Mucosa of descending colon (tissue), 3 donors: ENCODE measurements at regions not wholly inside any gene's neighbourhood (a gene's known extent, or its start where the extent isn't known, plus 50 kb on each side); places are given as distances from the start of the nearest gene placed in this dataset.
"Not testable (repeated sequence)": the region's sequence is repeated elsewhere in the genome, so short reads cannot be mapped to it uniquely, and the experiment has no call there.

ENCODE experiments used
- ATAC-seq: fragments of 200-7000 bp; cut with Tn5 transposase; one replicate; pipeline ENCODE4 v1.9.1; 2020; ENCODE audit warnings: mild to moderate bottlenecking, moderate library complexity
- DNase-seq, 3 donors: peaks; one replicate each; pipeline ENCODE4 v3.0.0-alpha.2; 2020
- H3K36me3 ChIP-seq: fragments of 200-600 bp; one replicate; pipeline ENCODE4 v1.8.0; 2021; ENCODE audit warnings: low read depth, mild to moderate bottlenecking
- H3K4me1 ChIP-seq: fragments of 200-600 bp; one replicate; pipeline ENCODE4 v1.8.0; 2021; ENCODE audit warnings: low read depth, mild to moderate bottlenecking
- H3K4me3 ChIP-seq: fragments of 200-600 bp; one replicate; pipeline ENCODE4 v1.8.0; 2021; ENCODE audit warnings: mild to moderate bottlenecking
- H3K9me3 ChIP-seq: fragments of 200-600 bp; one replicate; pipeline ENCODE4 v1.8.0; 2021; ENCODE audit warnings: mild to moderate bottlenecking
- intact Hi-C, 2 donors: fragments of 100-400 bp; cut with DNase I in 1 of 2; cut with micrococcal nuclease in 1 of 2; formaldehyde crosslinking; loops; one replicate each; pipeline versions ENCODE4 v1.11.0 to v1.11.1; 2022; cut with DNase I, micrococcal nuclease
- TF ChIP-seq, protein P1 (sequence below): fragments of 200-600 bp; IDR thresholded peaks from one replicate; pipeline ENCODE4 v1.8.0; 2022; ENCODE audit warnings: antibody characterized with exemption, mild to moderate bottlenecking
- donor health status: DM: no; HTN: no; CAD: no; lungs with moderate emphysema.
- donor health status: DM: no; HTN: no; CAD: no.
- donor health status: DM: no; HTN: yes; CAD: no.

DNA sequence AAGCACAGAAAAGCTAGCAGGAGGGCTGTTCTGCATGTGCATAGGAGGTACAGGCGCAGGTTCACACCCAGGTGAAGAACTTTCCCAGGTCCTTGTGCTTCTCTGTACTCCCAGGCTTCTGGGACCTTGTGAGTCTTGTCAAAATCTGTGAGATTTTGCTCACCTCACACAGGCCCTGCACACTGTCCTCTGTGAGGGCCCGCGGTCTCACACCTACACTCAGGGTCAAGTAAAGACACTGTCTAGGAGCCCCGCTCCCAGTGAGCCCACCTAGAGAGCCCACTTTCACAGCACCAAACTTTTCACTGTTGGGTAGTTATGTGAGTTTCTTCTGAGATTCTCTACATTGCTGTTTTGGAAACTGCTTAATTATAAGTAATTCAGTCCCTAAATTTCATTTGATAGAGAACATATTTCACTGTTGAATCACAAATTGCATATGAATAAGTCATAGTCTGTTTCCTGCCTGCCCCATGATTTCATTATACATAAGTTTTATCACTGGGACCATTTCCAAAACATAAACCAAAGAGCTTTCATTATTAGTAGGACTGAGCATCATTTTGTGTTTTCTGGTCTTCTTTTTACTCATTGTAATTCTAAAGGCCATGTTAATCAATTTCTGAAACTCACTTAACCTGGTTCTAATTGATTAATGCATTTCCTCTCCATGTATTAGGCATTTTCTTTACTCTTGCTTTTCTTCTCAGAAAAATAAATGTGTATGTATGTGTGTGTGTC lies 234.2 kb upstream of the SPOPL start:
- ATAC-seq, result no peak

DNA sequence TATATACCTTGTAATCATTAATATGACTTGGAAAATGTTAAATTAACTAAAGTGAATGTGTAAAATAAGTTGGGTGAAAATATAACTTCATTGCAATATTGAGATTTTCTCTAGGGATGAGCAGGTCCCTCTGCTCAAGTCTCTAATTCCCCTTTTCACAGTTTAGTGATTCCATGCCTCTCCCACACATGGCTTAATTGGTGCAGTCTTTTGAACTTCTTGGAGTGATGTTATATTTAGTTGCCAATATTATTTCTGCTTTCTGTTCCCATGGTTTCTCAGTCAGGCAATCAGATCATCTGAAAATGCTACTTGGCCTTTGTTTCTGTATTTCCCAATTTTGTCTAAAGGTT lies 233.7 kb upstream of the SPOPL start:
- H3K9me3 ChIP-seq, result no peaks in the 10 kb centered on the region
- no peaks in the 10 kb centered on the region for H3K36me3 ChIP-seq
- no peak overlapping the region for H3K4me3 ChIP-seq
- no peak for DNase-seq
- H3K4me1 ChIP-seq, result no peaks in the 10 kb centered on the region
- ATAC-seq, result no peak
- TF ChIP-seq, protein P1, sequence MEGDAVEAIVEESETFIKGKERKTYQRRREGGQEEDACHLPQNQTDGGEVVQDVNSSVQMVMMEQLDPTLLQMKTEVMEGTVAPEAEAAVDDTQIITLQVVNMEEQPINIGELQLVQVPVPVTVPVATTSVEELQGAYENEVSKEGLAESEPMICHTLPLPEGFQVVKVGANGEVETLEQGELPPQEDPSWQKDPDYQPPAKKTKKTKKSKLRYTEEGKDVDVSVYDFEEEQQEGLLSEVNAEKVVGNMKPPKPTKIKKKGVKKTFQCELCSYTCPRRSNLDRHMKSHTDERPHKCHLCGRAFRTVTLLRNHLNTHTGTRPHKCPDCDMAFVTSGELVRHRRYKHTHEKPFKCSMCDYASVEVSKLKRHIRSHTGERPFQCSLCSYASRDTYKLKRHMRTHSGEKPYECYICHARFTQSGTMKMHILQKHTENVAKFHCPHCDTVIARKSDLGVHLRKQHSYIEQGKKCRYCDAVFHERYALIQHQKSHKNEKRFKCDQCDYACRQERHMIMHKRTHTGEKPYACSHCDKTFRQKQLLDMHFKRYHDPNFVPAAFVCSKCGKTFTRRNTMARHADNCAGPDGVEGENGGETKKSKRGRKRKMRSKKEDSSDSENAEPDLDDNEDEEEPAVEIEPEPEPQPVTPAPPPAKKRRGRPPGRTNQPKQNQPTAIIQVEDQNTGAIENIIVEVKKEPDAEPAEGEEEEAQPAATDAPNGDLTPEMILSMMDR, result no peak
- intact Hi-C loops, result no loop called here

More for the DNA sequence above, 234.2 kb upstream of the SPOPL start:
- no peaks in the 10 kb centered on the region for H3K36me3 ChIP-seq
- no peak overlapping the region for H3K4me3 ChIP-seq
- H3K4me1 ChIP-seq, result no peaks in the 10 kb centered on the region
- no peak for DNase-seq
- intact Hi-C loops, result no loop called here
- TF ChIP-seq, protein P1, result no peak
- H3K9me3 ChIP-seq, result peaks cover 4% of the 10 kb centered on the region

GRCh38 chr2:138269765-138270164 lies 231.8 kb upstream of the SPOPL start:
- no peak for DNase-seq

GRCh38 chr2:138271467-138271866 lies 230.1 kb upstream of the SPOPL start:
- H3K4me3 ChIP-seq, result no peak overlapping the region
- intact Hi-C loops, result no loop called here
- H3K36me3 ChIP-seq, result no peaks in the 10 kb centered on the region
- ATAC-seq (no peak), DNase-seq (no peak)
- no peaks in the 10 kb centered on the region for H3K9me3 ChIP-seq
- peaks cover 12% of the 10 kb centered on the region for H3K4me1 ChIP-seq
- TF ChIP-seq, protein P1, result no peak

More at GRCh38 chr2:138269765-138270164, 231.8 kb upstream of the SPOPL start:
- no peaks in the 10 kb centered on the region for H3K36me3 ChIP-seq
- intact Hi-C loops, result no loop called here
- no peak for ATAC-seq
- TF ChIP-seq, protein P1, result no peak
- H3K9me3 ChIP-seq, result no peaks in the 10 kb centered on the region
- H3K4me3 ChIP-seq, result no peak overlapping the region
- peaks cover 4% of the 10 kb centered on the region for H3K4me1 ChIP-seq

- intact Hi-C loops, result no loop called here
- Histone ChIP-seq H3K4me3 (no peak overlapping the region), H3K36me3 (no peaks in the 10 kb centered on the region), H3K4me1 (peaks cover 15% of the 10 kb centered on the region), H3K9me3 (no peaks in the 10 kb centered on the region)
- ATAC-seq, result no peak
- DNase-seq, result no peak
- TF ChIP-seq, protein P1, result no peak
These were observed 228.9 kb upstream of the SPOPL start for GRCh38 chr2:138272524-138273195.

DNA sequence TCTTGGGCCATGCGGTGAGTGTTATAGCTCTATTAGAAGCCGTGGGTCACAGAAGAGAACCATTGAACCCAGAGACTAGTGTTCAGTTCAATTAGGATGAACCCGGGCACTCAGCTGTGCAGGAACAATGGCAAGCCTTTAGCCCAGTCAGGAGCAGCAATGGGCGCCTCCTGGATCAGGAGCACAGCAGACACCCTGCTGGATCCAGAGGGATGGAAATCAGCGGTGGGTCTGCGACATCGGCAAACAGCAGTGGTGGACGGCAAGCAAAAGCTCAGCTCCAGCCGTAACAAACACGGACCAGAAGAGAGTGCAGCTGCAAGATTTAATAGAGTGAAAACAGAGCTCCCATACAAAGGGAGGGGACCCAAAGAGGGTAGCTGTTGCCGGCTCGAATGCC lies 228.3 kb upstream of the SPOPL start:
- H3K36me3 ChIP-seq, intact Hi-C loops, DNase-seq, H3K4me3 ChIP-seq, H3K9me3 ChIP-seq, ATAC-seq: not testable (repeated sequence)
- H3K4me1 ChIP-seq, result peaks cover 15% of the 10 kb centered on the region
